CD4-positive, alpha-beta T cell treated with Interleukin-15 for 4 hours (primary cell): ENCODE measurements at regions not wholly inside any gene's neighbourhood (a gene's known extent, or its start where the extent isn't known, plus 50 kb on each side); places are given as distances from the start of the nearest gene placed in this dataset.
"Not testable (repeated sequence)": the region's sequence is repeated elsewhere in the genome, so short reads cannot be mapped to it uniquely, and the experiment has no call there.

Experiments used
- DNase-seq: peaks from one replicate; pipeline ENCODE4 v3.0.0-alpha.2; 2020; ENCODE audit warnings: low spot score

DNA sequence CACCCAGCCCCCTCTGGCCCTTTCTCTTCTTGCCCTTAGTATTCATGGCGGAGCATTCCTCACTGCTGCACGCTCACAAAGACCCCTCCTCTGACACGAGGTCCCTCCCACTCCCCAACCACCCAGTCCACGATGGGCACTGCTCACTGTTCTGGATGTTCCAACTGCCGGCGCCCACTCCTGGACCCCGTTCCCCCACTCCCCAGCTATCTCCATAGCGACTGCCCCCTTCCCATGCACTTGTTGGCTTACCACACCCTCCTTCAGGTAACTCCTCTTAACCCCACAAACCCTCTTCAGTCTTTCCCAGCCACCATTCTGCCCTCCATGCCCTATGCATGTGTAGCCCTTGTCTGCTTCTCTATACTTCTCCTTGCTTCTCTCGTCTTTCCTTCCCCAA lies 961.5 kb upstream of the DEFB115 start:
- not testable (repeated sequence) for DNase-seq

DNA sequence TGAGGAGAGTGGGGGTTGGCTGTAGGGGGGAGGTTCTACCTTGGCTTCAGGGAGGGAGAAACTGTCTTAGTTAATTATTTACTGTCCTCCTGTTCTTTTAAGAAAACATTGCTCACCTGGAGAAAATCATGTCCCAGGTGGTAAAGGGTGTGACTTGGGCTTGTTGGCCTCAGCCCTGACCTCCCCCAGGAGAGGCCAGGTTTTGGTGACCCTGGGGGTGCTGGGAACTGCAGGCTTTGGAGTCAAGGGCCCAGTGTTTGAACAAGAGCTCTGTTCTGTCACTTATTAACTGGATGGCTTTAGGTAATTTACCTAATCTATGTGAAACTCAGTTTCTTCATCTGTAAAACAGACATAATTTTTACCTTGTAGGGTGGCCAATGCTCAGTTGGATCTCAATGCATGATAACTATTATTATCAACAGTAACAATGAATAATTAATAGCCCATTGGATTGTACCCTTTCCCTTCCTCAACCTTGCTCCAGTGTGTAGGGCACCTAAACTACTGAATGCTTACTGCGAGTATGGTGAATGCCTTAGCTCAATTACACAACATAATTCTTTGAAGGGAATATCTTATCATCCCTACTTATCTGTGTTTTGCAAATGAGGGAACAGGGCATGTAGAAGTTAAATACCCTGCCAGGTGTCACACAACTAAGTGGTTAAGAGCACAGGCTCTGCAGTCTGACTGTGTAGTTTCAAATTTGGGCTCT lies 959.4 kb upstream of the DEFB115 start:
- not testable (repeated sequence) for DNase-seq

DNA sequence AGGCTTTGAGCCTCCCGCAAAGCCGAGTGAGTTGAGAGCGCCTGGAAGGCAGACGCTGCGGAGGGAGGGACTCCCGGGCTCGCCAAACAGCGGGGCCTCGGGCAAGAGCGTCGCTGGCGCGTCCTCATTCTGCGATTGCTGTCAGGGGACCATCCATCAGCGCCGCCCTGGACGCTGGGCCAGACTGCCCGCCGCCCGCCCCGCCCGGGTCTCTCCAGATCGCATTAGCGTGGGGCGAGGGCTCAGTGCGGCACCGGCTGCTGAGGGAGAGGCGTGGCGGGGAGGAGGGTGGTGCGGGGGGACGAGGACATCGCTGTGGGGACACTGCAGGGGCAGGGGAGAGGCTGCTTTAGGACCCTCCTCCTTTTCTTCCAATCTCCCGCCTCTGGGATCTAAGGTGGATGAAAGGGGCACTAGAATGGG lies 957.2 kb upstream of the DEFB115 start:
- not testable (repeated sequence) for DNase-seq

DNA sequence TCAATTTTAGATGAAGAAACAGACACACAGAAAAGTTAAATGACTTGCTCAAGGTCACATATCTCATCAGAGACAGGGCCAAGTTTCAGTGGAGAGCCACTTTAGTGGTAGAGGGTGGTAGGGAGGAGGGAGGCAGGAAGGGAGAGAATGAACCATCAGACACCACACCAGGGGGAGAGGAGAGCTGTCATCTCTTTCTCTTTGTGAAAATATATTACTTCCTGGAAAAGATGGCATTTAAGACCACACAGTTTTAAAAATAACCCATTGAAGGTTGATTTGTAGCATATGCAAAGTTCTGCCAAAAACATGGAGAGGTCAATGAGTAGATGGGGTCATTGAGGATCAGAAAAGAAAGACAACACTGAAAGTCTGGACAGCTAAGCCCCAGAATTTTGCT lies 954.7 kb upstream of the DEFB115 start:
- DNase-seq: not testable (repeated sequence)

DNA sequence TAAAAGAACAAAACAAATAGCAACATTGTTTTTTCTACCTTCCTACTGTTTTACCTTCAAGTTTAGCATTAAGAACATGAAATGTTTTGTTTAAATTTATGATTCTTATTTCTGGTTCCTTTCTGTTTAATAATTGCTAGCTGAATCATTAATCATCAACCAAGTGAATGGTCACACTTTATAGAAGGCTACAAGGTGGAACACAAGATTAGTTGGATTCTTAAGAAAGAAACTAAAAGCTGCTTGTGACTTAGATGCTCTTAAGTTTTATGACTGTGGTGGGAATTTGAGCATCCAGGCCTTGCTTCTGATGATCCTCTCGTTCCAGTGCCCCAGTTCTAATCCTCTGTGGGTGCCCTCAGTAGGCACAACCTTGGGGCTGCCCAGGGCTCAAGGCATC lies 947.5 kb upstream of the DEFB115 start:
- not testable (repeated sequence) for DNase-seq

DNA sequence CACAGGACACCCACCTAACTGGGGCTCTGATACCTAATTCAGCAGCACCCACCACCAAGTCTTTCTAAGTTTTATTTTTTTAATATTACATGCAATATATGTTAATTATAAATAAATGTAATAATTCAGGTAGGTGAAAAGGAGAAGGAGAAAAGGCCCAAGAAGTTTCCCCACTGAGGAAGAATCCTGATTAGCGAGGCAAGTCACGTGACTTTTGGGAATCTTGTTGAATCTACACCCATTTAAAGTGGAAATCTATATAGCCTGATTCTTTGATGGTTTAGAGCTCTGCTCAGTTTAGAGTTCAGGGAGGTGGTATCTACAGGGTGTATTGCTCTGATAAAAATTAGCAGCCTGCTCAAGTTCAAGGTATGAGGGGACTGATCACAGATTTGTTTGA lies 947.1 kb upstream of the DEFB115 start:
- DNase-seq: not testable (repeated sequence)

DNA sequence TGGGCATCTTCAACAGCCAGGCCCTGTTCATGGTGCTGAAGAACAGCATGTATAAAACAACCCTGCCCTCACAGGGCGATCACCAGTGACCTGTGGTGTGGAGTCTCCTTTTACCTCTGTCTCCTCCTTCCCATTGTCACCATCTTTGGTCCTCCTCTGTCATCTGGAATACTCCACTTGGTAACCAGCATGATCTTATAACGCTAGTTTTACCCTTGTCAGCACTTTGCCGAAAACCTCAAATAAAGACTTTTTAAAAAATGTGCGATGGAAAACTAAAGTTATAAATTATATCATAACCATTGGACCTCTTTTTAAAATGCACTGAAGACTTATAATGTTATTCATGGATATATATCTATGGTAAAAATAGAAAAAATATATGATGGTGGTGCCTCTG lies 945.2 kb upstream of the DEFB115 start:
- DNase-seq: not testable (repeated sequence)

DNA sequence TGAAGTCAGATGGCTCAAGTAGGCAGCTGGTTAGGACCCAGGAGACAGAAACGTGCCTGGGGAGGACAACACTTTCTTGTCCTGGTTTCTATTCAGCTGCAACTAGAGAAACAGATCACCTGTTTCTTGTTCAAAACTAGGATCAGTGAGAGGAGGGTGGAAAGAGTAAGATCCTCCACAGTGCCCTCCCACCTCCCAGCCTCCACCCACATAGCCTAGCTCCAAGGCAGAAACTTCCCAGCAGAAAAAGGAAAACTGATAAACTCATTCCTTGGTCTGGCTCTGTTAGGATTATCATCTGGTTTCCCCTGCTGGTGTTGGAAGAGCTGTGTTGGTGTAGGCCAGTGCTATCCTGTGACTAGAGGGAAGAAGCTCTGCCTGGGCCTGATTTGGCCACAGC lies 943.8 kb upstream of the DEFB115 start:
- not testable (repeated sequence) for DNase-seq

DNA sequence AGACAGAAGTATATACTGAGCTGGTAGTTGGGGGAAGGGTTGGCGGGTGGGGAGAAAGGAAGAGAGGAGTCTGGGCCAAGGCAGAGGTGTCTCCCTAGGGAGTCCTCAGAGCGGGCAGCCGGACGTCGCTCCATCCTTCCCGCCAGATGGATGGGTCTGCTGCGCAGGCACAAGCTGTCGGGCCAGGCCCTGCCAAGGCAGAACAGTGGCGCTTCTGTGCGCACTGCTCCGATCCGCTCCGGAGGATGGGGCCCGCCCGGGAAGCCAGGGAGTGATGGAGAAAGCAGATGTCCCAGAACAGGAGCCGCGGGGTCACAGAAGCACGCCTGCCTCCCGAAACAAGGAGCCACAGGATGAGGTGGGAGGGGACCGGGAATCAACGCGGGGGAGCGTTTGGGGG lies 941.4 kb upstream of the DEFB115 start:
- not testable (repeated sequence) for DNase-seq

DNA sequence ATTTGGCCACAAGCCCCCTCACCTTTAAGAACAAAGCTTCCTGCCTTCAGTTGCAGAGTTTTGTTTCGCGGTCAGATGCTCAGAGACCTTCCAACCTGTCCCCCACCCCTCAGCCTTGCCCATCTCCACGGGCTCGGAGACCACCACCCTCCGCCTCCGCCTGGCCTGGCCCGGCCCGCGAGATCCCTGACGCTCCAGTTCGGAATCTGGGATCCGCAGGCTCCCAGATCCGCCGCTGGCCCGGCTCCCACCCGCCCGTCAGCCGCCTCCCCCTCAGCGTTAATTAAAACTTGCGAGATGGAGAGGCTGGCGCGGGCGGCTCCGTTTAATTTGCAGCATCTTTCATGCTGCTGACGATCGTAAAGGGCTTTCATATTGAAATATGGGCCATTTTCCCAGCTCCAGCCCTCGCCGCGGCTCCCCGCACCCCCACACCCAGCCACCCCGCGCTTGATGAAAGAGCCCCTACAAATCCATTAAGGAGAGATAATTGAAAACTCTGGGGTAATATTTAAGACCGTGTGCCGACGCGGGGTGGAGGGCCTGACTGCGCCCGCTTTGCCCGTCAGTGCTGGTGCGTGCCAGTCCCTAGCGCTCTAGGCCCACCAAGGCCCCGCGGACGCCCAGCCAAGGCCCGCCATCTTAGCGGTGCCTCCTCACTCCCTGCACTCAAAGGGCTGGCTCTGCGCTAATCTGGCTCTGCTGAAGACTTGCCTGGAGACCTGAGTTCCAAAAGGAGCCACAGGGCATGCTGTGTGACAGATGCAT lies 940.7 kb upstream of the DEFB115 start:
- not testable (repeated sequence) for DNase-seq

DNA sequence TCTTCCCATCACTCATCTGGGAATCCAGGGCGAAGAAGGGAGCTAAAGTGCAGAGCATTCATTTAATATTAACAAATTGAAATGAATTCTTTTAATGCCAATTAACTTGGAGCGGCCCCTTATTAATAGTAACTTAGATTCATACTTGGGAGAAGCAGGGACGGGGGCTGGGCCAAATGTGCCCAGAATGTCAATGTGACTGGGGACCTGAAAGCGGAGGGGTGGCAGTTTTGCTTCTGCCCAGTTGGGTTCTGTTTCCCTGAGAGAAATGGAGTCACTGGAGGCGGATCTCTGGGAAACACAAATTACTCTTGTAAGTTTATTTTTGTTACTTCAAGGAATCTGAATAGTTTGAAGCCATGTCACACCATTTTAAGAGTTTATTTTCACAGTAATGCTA lies 923.7 kb upstream of the DEFB115 start:
- not testable (repeated sequence) for DNase-seq

DNA sequence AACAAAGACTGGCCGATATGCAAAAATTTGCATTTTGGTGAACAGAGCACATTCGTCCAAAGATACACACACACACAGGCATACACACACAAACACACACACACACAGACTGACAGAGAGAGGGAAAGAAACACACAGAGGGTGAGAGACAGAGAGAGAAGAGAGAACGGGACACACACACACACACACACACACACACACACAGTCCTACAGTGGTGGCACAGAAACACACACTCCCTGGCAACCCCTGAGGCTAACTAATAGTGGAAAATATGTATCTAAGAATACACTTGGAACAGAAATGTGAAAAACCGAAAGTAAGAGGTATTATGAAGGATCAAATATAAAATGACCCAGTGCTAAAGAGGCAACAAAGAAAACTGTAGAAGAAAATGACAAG lies 919.9 kb upstream of the DEFB115 start:
- DNase-seq: not testable (repeated sequence)

DNA sequence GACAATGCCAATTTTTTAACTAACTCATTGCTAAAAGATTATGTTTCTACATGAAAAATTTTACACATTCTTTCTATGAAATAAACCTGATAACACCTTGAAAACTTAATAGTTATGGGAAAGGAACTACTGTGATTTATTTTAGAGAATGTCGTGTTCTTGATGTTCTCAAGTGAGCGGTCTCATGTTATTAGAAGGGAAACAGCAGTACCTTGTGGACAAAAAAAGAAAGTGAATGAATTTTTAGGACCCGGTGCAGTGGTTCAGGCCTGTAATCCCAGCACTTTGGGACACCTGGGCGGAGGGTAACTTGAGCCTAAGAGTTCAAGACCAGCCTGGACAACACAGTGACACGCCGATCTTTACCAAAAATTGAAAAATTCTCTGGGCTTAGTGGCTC lies 908.5 kb upstream of the DEFB115 start:
- DNase-seq: not testable (repeated sequence)

DNA sequence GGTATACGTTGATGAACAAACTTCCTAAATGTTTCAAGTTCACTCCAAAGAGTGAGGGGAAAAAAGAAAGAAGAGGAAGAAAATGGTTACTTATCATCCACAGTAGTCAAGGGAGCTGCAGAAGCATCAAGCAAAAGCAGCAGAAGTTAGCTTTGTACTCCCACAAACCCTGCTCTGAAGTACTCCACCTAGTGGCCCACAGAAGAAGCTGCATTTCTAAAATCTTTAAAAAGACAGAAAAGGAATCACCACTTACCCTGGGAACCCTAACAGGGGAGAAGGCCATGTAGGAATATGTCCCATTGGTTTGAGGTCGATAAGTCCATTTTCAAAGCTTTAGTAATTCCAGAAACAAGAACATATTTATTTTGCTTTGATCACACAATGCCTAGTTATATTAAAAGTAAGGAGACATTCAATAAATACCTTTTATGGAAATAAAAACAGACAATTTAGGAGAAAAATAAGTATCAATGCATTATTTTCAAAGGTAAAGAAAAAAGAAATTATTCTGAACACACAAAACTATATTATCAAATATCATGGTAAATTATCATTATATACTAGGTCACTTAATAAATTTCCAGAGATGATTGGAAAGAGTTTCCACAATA lies 900.5 kb upstream of the DEFB115 start:
- DNase-seq: peak; percentile 13

DNA sequence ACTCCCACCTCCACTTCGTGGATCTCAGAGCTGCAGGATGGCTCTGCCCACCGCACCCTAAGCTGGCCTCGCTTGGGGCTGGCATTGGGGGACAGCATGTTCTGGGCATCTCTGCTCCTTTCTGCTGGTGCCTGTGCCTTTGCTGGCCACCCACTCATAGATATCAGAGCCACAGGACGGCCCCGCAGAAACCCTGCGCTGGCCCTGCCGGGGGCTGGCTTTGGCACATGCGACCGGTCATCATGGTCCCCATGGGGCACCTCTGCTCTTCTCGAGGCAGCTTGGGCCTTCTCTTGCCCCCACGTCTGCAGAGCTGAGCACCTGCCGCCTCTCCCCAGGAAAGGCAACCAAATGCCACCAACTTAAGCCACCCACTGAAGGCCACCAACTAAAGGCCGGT lies 895.7 kb upstream of the DEFB115 start:
- not testable (repeated sequence) for DNase-seq

DNA sequence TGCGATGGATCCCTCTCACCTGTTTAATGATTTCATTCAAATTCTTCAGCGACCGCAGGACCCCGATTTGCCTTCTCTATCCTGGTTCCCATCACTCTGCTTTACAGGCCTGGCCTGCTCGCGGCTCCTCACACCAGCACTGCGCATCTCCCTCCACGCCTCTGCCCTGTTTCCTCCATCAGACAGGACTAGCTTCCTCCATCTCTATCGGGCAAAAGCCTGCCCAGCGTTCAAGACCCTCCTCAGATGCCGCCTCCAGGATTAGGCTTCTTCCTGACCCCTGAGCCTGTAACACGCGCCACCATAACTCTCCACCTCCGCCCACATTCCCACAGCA lies 881.1 kb upstream of the DEFB115 start:
- not testable (repeated sequence) for DNase-seq

DNA sequence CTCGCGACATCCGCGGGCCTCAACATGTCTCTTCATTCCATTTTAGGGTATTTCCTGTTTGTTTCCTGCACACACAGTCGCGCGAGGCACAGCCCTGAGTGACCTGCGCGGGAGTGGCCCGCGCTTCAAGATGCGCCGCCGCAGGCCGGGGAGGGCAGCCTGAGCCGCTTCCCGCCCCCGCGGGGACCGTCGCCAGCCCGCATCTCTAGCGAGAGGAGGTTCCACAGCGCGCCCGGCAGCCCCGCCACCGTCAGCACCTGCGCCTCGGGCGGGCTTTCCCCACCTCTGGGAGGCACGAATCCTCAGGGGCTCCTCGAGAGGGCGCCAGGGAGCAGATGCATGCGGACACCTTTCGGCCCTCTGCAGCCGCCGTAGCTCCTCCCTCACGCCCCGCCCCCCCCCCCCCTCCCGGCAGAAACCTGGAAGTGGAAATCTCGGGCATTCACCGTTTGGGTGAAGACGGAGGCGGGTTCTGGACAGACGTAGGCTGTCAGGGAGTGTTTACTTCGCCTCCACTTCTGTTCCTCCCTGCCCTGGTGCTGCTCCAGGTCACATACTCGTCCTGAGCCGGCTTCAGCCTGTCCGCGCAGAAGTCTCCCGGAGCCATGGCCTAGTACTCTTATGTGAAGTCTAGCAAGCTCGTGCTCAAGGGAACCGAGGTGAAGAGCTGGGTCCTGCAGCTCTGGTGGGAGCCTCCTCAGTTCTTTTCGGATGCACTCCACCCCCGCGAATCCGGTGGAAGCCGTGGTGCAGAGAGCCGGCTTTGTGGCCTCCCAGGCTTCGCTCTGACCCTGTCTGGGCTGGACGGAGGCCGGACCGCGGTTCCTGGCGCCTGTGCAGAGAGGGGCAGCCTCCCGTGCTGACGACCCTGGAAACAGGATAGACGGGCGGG lies 880.5 kb upstream of the DEFB115 start:
- DNase-seq: peak; percentile 89

DNA sequence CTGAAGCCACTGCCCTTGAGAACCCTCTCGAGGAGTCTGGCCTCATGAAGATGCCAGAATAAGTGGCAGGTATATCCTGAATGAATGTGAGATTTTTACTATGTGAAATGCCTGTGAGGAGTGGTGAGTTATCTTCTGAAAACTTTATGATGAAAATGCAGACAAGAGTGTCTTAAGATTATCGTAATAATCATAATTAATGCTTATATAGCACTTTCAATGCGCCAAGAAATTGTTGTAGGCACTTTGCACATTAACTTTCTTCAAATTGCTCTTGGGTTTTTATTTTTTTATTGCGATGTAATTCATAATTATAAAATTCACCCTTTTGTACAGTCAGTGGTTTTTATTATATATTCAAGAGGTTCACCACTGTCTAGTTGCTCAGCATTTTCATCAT lies 879.1 kb upstream of the DEFB115 start:
- not testable (repeated sequence) for DNase-seq

DNA sequence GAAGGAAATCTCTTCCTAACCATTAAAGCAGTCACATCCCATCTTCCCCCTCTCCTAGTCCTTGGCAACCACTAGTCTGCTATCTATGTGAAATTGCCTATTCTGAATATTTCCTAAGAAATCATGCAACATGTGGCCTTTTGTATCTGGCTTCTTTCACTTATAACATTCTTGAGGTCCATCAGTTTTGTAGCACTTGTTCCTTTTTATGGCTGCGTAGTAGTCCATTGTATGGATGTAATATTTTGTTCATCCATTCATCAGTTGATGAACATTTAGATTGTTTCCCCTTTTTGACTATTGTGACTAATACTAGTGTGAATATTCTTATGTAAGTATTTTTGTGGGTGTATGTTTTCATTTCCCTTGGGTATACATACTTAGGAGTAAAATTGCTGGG lies 878.7 kb upstream of the DEFB115 start:
- not testable (repeated sequence) for DNase-seq

DNA sequence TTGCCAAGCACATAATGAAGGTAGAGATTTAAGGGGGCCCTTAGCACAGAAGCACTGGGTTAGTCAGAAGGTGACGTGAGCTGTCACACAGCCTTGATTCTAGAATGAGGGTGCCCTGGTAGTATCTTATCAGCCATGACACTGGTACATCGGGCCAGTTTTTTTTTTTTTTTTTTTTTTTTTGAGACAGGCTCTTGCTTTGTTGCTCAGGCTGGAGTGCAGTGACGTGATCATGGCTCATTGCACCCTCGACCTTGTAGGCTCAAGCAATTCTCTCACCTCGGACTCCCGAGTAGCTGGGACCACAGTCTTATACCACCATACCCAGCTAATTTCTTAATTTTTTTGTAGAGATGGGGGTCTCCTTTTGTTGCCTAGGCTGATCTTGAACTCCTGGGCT lies 872.6 kb upstream of the DEFB115 start:
- not testable (repeated sequence) for DNase-seq

DNA sequence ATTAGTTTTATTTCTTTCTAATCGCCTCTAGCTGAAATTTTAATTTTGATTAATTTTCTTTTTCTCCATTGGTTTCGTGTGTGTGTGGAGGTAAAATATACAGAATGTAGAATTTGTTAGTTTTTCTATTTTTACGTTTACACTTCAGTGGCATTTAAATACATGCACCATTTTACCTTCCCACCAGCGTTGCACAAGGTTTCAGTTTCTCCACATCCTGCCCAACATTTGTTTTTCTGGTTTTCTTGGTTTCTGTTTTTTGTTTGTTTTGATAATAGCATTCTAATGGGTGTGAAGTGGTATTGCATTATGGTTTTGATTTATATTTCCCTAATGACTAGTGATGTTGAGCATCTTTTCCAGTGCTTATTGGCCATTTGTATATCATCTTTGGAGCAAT lies 871.4 kb upstream of the DEFB115 start:
- not testable (repeated sequence) for DNase-seq

DNA sequence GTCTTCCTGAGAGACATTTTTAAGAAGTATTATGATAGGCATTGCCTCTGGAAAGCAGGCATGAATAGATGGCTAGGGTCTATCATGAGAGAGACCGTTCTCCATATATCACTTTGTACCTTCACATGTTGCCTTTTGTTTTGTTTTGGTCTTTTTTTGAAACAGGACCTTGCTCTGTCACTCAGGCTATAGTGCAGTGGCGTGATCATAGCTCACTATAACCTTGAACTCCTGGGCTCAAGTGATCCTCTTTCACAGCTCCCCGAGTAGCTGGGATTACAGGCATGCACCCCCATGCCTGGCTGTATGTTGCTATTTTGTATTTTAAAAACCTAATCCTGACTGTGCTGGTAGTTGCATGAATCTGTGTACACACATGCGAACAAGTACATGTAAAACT lies 869.6 kb upstream of the DEFB115 start:
- DNase-seq: not testable (repeated sequence)
